Transverse colon (tissue), 4 donors: ENCODE measurements at regions not wholly inside any gene's neighbourhood (a gene's known extent, or its start where the extent isn't known, plus 50 kb on each side); places are given as distances from the start of the nearest gene placed in this dataset.

Experiments used
- DNase-seq: peaks from one replicate; pipeline ENCODE4 v3.0.0-alpha.2; 2019
- H3K27ac ChIP-seq, 4 donors: fragments of 200-600 bp; sonication (generic); 2 replicates each; pipeline ENCODE4 v1.5.1; 2016 to 2018; ENCODE audit warnings: inconsistent platforms in 4 of 4
- H3K27me3 ChIP-seq: fragments of 200-600 bp; sonication (generic); 2 replicates; pipeline ENCODE4 v1.5.1; 2017; ENCODE audit warnings: inconsistent platforms
- H3K36me3 ChIP-seq, 4 donors: fragments of 200-600 bp; sonication (generic); 2 replicates each; pipeline ENCODE4 v1.5.1; 2017 to 2019; ENCODE audit warnings: inconsistent platforms in 4 of 4
- H3K4me1 ChIP-seq, 4 donors: fragments of 200-600 bp; sonication (generic); 2 replicates each; pipeline ENCODE4 v1.5.1; 2017 to 2020; ENCODE audit warnings: inconsistent platforms in 4 of 4
- H3K4me3 ChIP-seq, 4 donors: fragments of 200-600 bp; sonication (generic); 1 replicate in 1 of 4; 2 replicates in 3 of 4; pipeline versions ENCODE4 v1.5.1 to v1.6.1; 2017 to 2019; ENCODE audit warnings: inconsistent platforms in 4 of 4
- H3K9me3 ChIP-seq, 2 donors: fragments of 200-600 bp; sonication (generic); 2 replicates each; pipeline ENCODE4 v1.5.1; 2017 to 2019; ENCODE audit warnings: inconsistent platforms in 2 of 2
- CTCF ChIP-seq, 5 experiments: fragments of 200-600 bp in 3 of 5; fragments of 450-650 bp in 2 of 5; sonication (generic) in 3 of 5; IDR thresholded peaks; 1 replicate in 2 of 5; 2 replicates in 3 of 5; pipeline ENCODE4 v1.5.1; 2016 to 2017; ENCODE audit warnings: antibody characterized with exemption in 5 of 5, inconsistent platforms in 3 of 5, mild to moderate bottlenecking in 2 of 5, moderate library complexity in 1 of 5
- EP300 ChIP-seq: sonication (generic); formaldehyde crosslinking; IDR thresholded peaks from one replicate; pipeline ENCODE4 v1.6.1; 2017; ENCODE audit warnings: antibody characterized with exemption, low read depth
- POLR2A ChIP-seq: fragments of 450-650 bp; IDR thresholded peaks from one replicate; pipeline ENCODE4 v1.6.1; 2016; ENCODE audit warnings: antibody characterized with exemption, mild to moderate bottlenecking, moderate library complexity
- POLR2AphosphoS5 ChIP-seq, 3 donors: sonication (generic); formaldehyde crosslinking; IDR thresholded peaks; one replicate each; pipeline ENCODE4 v1.6.1; 2016; ENCODE audit warnings: antibody characterized with exemption in 3 of 3
- WGBS, 2 donors: methylation state at CpG; one replicate each; pipeline ENCODE4 v1.1.5; 2018; ENCODE audit warnings: low coverage in 1 of 2; 5-methylcytosine and 5-hydroxymethylcytosine counted together
- in situ Hi-C, 4 donors: fragments of 200-750 bp; cut with MboI; loops; one replicate each; pipeline versions ENCODE4 v1.15.0 to v1.15.1; 2017; ENCODE audit warnings: low sequenced_read_pairs in 3 of 4, low pct_ligation_motif_present in 1 of 4, low pct_unique_long_range_greater_than_20kb in 1 of 4
- intact Hi-C: fragments of 100-400 bp; cut with DNase I; formaldehyde crosslinking; loops from one replicate; pipeline ENCODE4 v1.15.1; 2023; ENCODE audit warnings: low total_unique reads

- H3K4me1 ChIP-seq = no peaks in the 10 kb centered on the region
- DNase-seq = no peak
- intact Hi-C loops = no loop called here
- H3K27me3 ChIP-seq = no peaks in the 10 kb centered on the region
- H3K27ac ChIP-seq = no peak overlapping the region
- no peaks in the 10 kb centered on the region for H3K9me3 ChIP-seq
- H3K36me3 ChIP-seq = no peaks in the 10 kb centered on the region
- TF ChIP-seq EP300 (no peak), POLR2AphosphoS5 (IDR thresholded peaks at IDR 0.05) (no peak), POLR2A (no peak), CTCF (IDR thresholded peaks at IDR 0.05) (no peak)
- 66 to 80% methylated on average over 2 of the region's 2 CpGs for WGBS, 2 donors
- H3K4me3 ChIP-seq = no peak overlapping the region
- in situ Hi-C loops = no loop called here
These were observed 1372.4 kb downstream of the C4orf33 start for GRCh38 chr4:130468340-130468739.

DNA sequence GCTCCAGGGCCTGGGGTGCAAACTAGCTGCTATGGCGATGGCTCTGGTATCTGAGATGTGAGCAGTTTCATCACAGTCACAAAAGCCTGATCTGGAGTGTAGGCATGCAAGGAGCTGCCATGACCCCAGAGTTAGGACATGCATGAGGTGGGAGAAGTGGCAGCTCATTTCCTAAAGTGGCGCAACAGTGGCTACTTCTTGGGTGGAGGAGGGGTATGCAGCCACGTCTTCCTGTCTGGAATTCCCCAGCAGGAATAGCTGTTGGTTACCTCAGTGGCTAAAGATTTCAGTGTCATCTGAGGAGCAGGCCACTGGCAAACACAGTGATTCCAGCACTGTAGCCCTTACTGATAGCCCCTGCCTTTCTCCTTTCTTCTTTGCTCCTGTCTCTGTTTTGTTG is 1382.5 kb downstream of the C4orf33 start:
- Histone ChIP-seq H3K4me1 (no peaks in the 10 kb centered on the region), H3K36me3 (no peaks in the 10 kb centered on the region), H3K27ac (no peak overlapping the region), H3K4me3 (no peak overlapping the region), H3K9me3 (no peaks in the 10 kb centered on the region), H3K27me3 (no peaks in the 10 kb centered on the region)
- no peak for TF ChIP-seq POLR2AphosphoS5 (IDR thresholded peaks at IDR 0.05)
- TF ChIP-seq EP300 = no peak
- no peak for TF ChIP-seq POLR2A
- no peak for TF ChIP-seq CTCF (IDR thresholded peaks at IDR 0.05)
- DNase-seq = no peak
- intact Hi-C loops (no loop called here), in situ Hi-C loops (no loop called here)
- WGBS, 2 donors = 69% methylated on average over 3 of the region's 3 CpGs; no CpG with 5 or more reads in 1 of the 2 donors

DNA sequence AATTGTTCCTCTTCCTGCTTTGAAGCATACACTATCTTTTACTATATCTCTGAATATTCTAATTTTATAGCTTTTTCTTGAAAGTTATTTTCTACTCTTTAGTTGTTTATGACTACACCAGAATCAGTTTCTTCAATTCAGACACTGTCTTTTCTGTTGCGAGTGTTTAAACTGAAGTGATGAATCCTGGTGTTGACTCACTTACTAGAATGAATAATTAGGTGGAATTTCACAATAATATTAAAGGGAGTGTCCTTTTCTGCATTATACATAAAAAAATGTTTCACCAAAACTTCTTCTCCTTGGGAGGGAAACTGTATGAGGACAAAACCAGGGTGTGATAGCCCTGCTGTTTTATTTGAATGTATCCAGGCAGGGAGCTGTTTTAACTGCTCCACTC is 1383.1 kb downstream of the C4orf33 start:
- 82 to 83% methylated on average over 1 of the region's 1 CpG for WGBS, 2 donors
- Histone ChIP-seq H3K27me3 (no peaks in the 10 kb centered on the region), H3K36me3 (no peaks in the 10 kb centered on the region), H3K9me3 (no peaks in the 10 kb centered on the region), H3K4me3 (no peak overlapping the region), H3K4me1 (no peaks in the 10 kb centered on the region), H3K27ac (no peak overlapping the region)
- TF ChIP-seq CTCF (IDR thresholded peaks at IDR 0.05) = no peak
- TF ChIP-seq EP300 = no peak
- no peak for TF ChIP-seq POLR2AphosphoS5 (IDR thresholded peaks at IDR 0.05)
- TF ChIP-seq POLR2A = no peak
- intact Hi-C loops = no loop called here
- no peak for DNase-seq
- in situ Hi-C loops = no loop called here

DNA sequence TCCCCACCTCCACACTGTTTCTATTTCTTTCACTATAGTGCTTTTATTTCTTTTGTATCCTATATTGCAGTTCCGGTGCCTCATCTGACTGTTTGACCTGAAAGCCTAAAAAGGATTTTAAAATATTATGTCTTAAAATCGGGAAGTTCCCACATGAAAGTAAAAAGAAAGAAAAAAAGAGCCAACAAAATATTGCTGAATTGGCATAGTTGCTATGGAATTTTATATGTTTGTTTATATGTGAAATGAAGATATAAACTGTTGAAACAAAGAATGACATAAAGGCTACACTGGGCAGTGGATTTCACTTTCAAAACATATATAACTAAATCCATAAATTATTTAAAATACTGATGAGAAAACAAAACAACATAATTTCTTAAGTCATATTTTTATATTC is 1383.7 kb downstream of the C4orf33 start:
- DNase-seq = no peak
- in situ Hi-C loops (no loop called here), intact Hi-C loops (no loop called here)
- Histone ChIP-seq H3K36me3 (no peaks in the 10 kb centered on the region), H3K4me3 (no peak overlapping the region), H3K27ac (no peak overlapping the region), H3K9me3 (no peaks in the 10 kb centered on the region), H3K27me3 (no peaks in the 10 kb centered on the region), H3K4me1 (no peaks in the 10 kb centered on the region)
- TF ChIP-seq POLR2AphosphoS5 (IDR thresholded peaks at IDR 0.05) = no peak
- WGBS, 2 donors = 75 to 79% methylated on average over 2 of the region's 2 CpGs

DNA sequence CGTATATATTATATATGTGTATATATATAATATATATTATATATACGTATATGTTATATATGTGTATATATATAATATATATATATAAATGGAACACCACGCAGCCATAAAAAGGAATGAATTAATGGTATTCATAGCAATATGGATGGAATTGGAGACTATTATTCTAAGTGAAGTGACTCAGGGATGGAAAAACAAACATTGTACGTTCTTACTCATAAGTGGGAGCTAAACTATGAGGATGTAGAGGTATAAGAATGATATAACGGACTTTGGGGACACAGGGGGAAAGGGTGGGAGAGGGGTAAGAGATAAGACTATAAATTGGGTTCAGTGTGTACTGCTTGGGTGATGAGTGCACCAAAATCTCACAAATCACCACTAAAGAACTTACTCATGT is 1388.9 kb downstream of the C4orf33 start:
- TF ChIP-seq EP300 (no peak), POLR2A (no peak), CTCF (IDR thresholded peaks at IDR 0.05) (no peak), POLR2AphosphoS5 (IDR thresholded peaks at IDR 0.05) (no peak)
- H3K27me3 ChIP-seq = no peaks in the 10 kb centered on the region
- intact Hi-C loops (no loop called here), in situ Hi-C loops (no loop called here)
- no peaks in the 10 kb centered on the region for H3K4me1 ChIP-seq
- DNase-seq = no peak
- H3K36me3 ChIP-seq = no peaks in the 10 kb centered on the region
- WGBS, 2 donors = 67 to 77% methylated on average over 4 to 5 of the region's 5 CpGs
- no peak overlapping the region for H3K4me3 ChIP-seq
- no peak overlapping the region for H3K27ac ChIP-seq
- H3K9me3 ChIP-seq = no peaks in the 10 kb centered on the region
